MCF 10A (cell line): ENCODE measurements at regions not wholly inside any gene's neighbourhood (a gene's known extent, or its start where the extent isn't known, plus 50 kb on each side); places are given as distances from the start of the nearest gene placed in this dataset.
"Not testable (repeated sequence)": the region's sequence is repeated elsewhere in the genome, so short reads cannot be mapped to it uniquely, and the experiment has no call there.

ENCODE experiments used
- BruUV-seq: library from RNA; stranded (reverse); fragments of 400-500 nt; replicated peaks from 2 replicates; lab custom pipeline; 2021; lab: Mats Ljungman, UMichigan
- CTCF ChIA-PET: fragments of 300-600 bp; sonication (Branson Sonifier 250); formaldehyde crosslinking; extraction: SDS; loops from one replicate; lab custom pipeline; 2021; ENCODE audit warnings: antibody characterized with exemption, inconsistent platforms; lab: Yijun Ruan, JAX
- POLR2A ChIA-PET: fragments of 300-600, 350-650 bp; sonication (Branson Sonifier 250); formaldehyde crosslinking; extraction: SDS; loops from one replicate; lab custom pipeline; 2020; ENCODE audit warnings: antibody characterized with exemption, inconsistent platforms; lab: Yijun Ruan, JAX
- DNase-seq: peaks from one replicate; pipeline ENCODE4 v3.0.0-alpha.2; 2018; ENCODE audit not compliant: unreplicated experiment
- H3K27ac Mint-ChIP-seq: one replicate; pipeline ENCODE4 v1.8.0; 2022; ENCODE audit warnings: mild to moderate bottlenecking, low read depth, mixed read lengths; ENCODE audit not compliant: unreplicated experiment
- H3K27me3 Mint-ChIP-seq: one replicate; pipeline ENCODE4 v1.8.0; 2022; ENCODE audit warnings: mixed read lengths; ENCODE audit not compliant: insufficient read depth, unreplicated experiment
- H3K36me3 Mint-ChIP-seq: one replicate; pipeline ENCODE4 v1.8.0; 2022; ENCODE audit warnings: mild to moderate bottlenecking, moderate library complexity, mixed read lengths; ENCODE audit not compliant: insufficient read depth, unreplicated experiment
- H3K4me1 Mint-ChIP-seq: one replicate; pipeline ENCODE4 v1.8.0; 2022; ENCODE audit warnings: mixed read lengths; ENCODE audit not compliant: insufficient read depth, unreplicated experiment
- H3K4me3 Mint-ChIP-seq: one replicate; pipeline ENCODE4 v1.8.0; 2022; ENCODE audit warnings: mild to moderate bottlenecking, moderate library complexity, mixed read lengths; ENCODE audit not compliant: unreplicated experiment
- H3K9me3 Mint-ChIP-seq: one replicate; pipeline ENCODE4 v1.8.0; 2022; ENCODE audit warnings: mixed read lengths; ENCODE audit not compliant: unreplicated experiment
- CTCF ChIP-seq: fragments of 200-600 bp; IDR thresholded peaks from one replicate; pipeline ENCODE4 v1.8.0; 2022; ENCODE audit warnings: antibody characterized with exemption, mild to moderate bottlenecking; ENCODE audit not compliant: unreplicated experiment
- intact Hi-C: fragments of 100-400 bp; cut with micrococcal nuclease; formaldehyde crosslinking; loops from 2 replicates; pipeline ENCODE4 v1.14.1; 2022

DNA sequence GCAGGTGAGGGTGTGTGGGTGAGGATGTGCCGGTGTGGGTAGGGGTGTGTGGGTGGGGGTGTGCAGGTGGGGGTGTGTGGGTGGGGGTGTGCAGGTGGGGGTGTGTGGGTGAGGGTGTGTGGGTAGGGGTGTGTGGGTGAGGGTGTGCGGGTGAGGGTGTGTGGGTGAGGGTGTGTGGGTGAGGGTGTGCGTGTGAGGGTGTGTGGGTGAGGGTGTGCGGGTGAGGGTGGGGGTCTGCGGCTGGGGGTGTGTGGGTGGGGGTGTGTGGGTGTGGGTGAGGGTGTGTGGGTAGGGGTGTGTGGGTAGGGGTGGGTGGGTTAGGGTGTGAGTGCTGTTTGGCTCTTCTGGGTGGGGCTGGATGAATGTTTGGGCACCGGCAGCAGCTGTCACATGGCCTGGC, 241.4 kb upstream of the POTED start:
- TF ChIP-seq CTCF, result no peak
- H3K27me3 Mint-ChIP-seq, result no peaks in the 10 kb centered on the region
- no peak overlapping the region for H3K4me3 Mint-ChIP-seq
- BruUV-seq, result no TSS peak
- H3K36me3 Mint-ChIP-seq, result peaks cover 5% of the 10 kb centered on the region
- no peak for DNase-seq
- H3K4me1 Mint-ChIP-seq, result no peaks in the 10 kb centered on the region
- intact Hi-C loops, result no loop called here
- POLR2A ChIA-PET, result no interaction called here
- H3K27ac Mint-ChIP-seq, result no peak overlapping the region
- no peaks in the 10 kb centered on the region for H3K9me3 Mint-ChIP-seq
- CTCF ChIA-PET, result no interaction called here

DNA sequence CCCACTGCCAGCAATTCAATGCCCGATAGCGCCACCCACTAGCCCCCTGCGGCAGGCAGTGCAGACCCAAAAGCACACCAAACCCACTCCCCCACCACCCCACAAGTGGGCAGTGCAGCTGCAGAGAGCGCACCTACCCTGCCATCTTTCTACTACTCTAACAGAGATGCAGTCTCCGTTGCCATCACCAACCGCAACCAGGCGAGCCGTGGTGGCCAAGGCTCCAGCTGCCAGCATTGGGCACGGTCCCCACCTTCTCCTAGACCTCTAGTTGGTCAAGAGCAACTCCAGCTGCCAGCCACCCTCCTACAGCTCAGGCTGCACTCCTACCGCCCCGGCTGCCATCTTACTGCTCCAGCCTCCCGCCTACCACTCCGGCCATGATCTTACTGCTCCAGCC, 236.9 kb upstream of the POTED start:
- intact Hi-C loops, CTCF ChIA-PET, H3K4me1 Mint-ChIP-seq, H3K36me3 Mint-ChIP-seq, H3K27me3 Mint-ChIP-seq, POLR2A ChIA-PET, BruUV-seq, DNase-seq, H3K9me3 Mint-ChIP-seq, H3K27ac Mint-ChIP-seq, H3K4me3 Mint-ChIP-seq: not testable (repeated sequence)

GRCh38 chr21:13378943-13379342, 230.6 kb upstream of the POTED start:
- H3K4me3 Mint-ChIP-seq, DNase-seq, POLR2A ChIA-PET, H3K36me3 Mint-ChIP-seq, H3K27ac Mint-ChIP-seq, CTCF ChIA-PET, H3K9me3 Mint-ChIP-seq, H3K4me1 Mint-ChIP-seq, BruUV-seq, intact Hi-C loops, H3K27me3 Mint-ChIP-seq: not testable (repeated sequence)

DNA sequence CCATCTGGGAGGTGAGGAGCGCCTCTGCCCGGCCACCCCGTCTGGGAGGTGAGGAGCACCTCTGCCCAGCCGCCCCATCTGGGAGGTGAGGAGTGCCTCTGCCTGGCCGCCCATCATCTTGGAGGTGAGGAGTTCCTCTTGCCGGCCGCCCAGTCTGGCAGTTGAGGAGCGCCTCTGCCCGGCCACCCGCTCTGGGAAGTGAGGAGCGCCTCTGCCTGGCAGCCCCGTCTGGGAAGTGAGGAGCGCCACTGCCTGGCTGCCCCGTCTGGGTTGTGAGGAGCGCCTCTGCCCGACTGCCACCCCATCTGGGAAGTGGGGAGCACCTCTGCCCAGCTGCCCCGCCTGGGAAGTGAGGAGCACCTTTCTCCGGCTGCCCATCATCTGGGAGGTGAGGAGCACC, 230.0 kb upstream of the POTED start:
- POLR2A ChIA-PET, H3K9me3 Mint-ChIP-seq, DNase-seq, CTCF ChIA-PET, H3K4me1 Mint-ChIP-seq, BruUV-seq, H3K27ac Mint-ChIP-seq, intact Hi-C loops, H3K4me3 Mint-ChIP-seq, H3K36me3 Mint-ChIP-seq, H3K27me3 Mint-ChIP-seq: not testable (repeated sequence)

DNA sequence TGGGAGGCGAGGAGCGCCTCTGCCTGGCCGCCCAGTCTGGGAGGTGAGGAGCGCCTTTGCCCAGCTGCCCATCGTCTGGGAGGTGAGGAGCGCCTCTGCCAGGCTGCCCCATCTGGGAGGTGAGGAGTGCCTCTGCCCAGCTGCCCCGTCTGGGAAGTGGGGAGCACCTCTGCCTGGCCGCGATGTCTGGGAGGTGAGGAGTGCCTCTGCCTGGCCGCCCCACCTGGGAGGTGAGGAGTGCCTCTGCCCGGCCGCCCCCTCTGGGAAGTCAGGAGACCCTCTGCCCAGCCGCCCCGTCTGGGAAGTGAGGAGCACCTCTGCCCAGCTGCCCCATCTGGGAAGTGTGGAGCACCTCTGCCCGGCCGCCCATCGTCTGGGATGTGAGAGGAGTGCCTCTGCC, 229.0 kb upstream of the POTED start:
- POLR2A ChIA-PET, BruUV-seq, H3K27ac Mint-ChIP-seq, CTCF ChIA-PET, H3K36me3 Mint-ChIP-seq, H3K4me3 Mint-ChIP-seq, intact Hi-C loops, H3K4me1 Mint-ChIP-seq, H3K9me3 Mint-ChIP-seq, H3K27me3 Mint-ChIP-seq, DNase-seq: not testable (repeated sequence)

- intact Hi-C loops, result not testable (repeated sequence)
Observed at GRCh38 chr21:13384143-13384542, 225.4 kb upstream of the POTED start.

GRCh38 chr21:13409184-13409583, 200.4 kb upstream of the POTED start:
- H3K9me3 Mint-ChIP-seq, H3K27ac Mint-ChIP-seq, intact Hi-C loops, BruUV-seq, H3K36me3 Mint-ChIP-seq, DNase-seq, H3K4me3 Mint-ChIP-seq, CTCF ChIA-PET, H3K4me1 Mint-ChIP-seq, POLR2A ChIA-PET, H3K27me3 Mint-ChIP-seq: not testable (repeated sequence)

More at GRCh38 chr21:13384143-13384542, 225.4 kb upstream of the POTED start:
- H3K4me3 Mint-ChIP-seq, H3K27me3 Mint-ChIP-seq, CTCF ChIA-PET, H3K36me3 Mint-ChIP-seq, H3K9me3 Mint-ChIP-seq, DNase-seq, POLR2A ChIA-PET, BruUV-seq, H3K27ac Mint-ChIP-seq, H3K4me1 Mint-ChIP-seq: not testable (repeated sequence)

- H3K4me1 Mint-ChIP-seq, CTCF ChIA-PET, H3K36me3 Mint-ChIP-seq, intact Hi-C loops, H3K27me3 Mint-ChIP-seq, H3K9me3 Mint-ChIP-seq, H3K4me3 Mint-ChIP-seq, H3K27ac Mint-ChIP-seq, POLR2A ChIA-PET, BruUV-seq: not testable (repeated sequence)
- DNase-seq, result peak; percentile 0
Observed at GRCh38 chr21:13435863-13436262, 173.7 kb upstream of the POTED start.

- BruUV-seq, POLR2A ChIA-PET, H3K4me3 Mint-ChIP-seq, H3K4me1 Mint-ChIP-seq, H3K27me3 Mint-ChIP-seq, H3K9me3 Mint-ChIP-seq, DNase-seq, CTCF ChIA-PET, H3K36me3 Mint-ChIP-seq, H3K27ac Mint-ChIP-seq, intact Hi-C loops: not testable (repeated sequence)
Observed at GRCh38 chr21:13447767-13448166, 161.8 kb upstream of the POTED start.
